HG02798 (cell line): ENCODE measurements at regions not wholly inside any gene's neighbourhood (a gene's known extent, or its start where the extent isn't known, plus 50 kb on each side); places are given as distances from the start of the nearest gene placed in this dataset.

Source experiments
- ATAC-seq: cut with Tn5 transposase; IDR thresholded peaks from one replicate; pipeline ENCODE4 v1.9.1; 2021; ENCODE audit warnings: mild to moderate bottlenecking; ENCODE audit not compliant: unreplicated experiment, poor library complexity

DNA sequence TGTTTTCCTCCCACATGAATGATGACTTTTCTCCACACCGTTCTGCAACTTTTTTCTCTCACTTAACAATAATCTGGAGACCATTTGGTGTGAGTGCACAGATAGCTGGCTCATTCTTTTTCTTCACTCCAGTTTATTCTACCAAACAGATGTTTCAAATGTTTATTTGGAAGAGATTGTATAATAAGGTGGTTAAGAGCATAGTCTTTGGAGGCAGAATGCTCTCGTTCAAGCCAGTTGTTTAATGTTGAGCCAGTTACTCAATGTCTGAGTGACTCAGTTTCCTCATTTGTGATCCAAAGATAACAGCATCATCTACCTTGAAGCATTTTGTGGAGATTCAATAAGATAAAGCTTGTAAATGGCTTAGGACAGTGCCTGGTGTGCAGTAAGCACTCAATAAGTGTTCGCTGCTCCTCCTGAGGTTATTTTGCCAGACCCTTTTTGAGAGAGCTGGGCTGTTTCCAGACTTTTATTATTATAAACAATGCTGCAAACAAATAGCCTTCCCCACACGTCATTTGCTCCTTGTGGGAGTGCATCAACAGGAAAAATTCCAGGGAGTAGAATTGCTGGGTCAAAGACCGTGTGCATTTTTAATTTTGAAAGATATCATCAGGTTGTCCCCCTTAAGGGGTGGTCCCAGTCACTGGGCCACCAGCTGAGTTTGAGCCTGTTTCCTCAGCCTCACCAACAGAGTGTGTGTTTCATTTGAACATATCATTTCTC lies 70.6 kb downstream of the VEGFA start:
- no peak for ATAC-seq

DNA sequence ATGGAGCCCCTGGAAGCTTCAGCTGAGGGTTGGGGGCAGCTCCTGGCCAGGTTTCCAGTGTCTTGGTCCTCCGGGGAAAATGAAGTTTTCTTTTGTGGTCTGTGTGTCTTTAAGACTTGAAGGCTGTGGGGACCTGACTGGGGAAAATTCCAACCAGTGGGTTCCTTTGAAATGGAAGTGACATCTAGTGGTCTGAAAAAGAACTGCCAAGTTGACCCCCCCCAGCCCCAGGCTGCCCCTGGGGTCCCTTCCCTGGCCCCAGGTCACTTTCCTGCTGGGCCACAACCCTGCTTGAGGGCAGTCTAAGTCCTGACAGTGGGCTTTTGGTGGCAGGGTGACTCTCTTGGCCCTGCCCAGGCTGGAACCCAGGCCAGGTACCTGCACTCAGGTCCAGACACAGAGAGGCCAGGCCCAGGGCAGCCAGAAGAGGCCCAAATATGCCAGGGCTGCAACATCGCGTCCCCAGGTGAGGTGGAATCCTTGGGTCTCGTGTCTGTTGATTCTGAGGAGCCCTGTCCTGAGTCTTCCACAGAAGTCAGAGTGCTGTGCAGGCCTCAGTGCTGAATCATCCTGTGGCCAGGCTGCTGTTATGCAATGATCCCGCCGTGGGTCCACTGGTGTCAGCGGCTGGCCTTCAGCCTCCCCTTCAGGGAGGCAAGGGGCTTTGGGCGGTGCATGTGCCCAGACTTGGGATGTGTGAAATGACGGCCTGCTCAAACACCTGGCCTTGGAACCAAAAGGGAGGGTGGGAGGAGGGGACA lies 68.4 kb downstream of the VEGFA start:
- no peak for ATAC-seq

DNA sequence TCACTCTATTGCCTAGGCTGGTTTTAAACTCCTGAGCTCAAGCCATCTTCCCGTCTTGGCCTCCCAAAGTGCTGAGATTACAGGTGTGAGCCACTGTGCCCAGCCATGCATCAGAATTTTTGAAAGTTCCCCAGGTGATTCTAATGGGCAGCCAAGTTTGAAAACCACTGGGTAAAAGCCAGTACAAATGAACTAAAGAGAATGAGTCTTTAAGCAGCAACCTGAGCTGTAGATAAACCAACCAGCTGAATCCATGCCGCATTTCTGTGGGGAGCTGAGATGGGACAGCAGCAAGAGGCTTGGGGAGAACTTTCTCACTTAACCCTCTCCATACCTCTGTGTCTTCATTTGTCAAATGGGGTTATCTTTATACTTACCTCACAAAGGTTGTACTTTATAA lies 67.5 kb downstream of the VEGFA start:
- ATAC-seq = no peak

DNA sequence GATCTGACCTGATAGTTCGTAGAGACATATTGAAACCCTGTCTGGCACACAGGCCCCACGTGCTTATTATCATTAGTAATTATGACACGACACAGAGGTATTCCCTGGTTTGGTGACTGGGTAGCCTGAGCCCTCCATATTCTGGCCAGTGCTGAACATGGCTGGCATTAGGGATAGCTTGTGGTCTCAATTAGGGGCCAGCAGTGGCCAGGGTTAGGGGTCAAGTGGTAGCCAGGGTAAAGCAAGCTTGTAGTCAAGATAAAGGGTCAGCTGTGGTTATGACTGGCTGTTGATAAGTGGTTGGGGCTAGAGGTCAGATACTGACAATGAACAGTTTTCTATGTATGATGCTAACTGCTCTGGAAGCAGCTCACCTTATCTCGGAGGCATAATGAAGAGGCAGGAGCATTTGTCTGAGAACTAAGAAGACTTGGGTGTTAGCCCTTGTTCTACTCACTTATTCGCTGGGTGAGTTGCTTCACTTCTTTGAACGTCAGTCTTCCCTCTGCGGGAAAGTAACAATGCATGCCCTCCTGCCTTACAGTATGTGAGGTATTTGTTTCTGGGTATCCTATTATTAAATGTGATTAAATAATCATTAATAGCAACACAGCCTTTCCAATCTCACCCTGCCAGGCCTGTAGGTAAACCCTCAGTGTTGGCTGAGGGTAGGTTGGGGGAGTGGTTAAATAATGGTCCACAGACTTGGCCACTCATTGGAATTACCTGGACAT lies 66.7 kb downstream of the VEGFA start:
- no peak for ATAC-seq
